MM.1S (cell line): ENCODE measurements at regions not wholly inside any gene's neighbourhood (a gene's known extent, or its start where the extent isn't known, plus 50 kb on each side); places are given as distances from the start of the nearest gene placed in this dataset.
"Not testable (repeated sequence)": the region's sequence is repeated elsewhere in the genome, so short reads cannot be mapped to it uniquely, and the experiment has no call there.

Source experiments
- DNase-seq: peaks from one replicate; pipeline ENCODE4 v3.0.0-alpha.2; 2015
- H2AFZ ChIP-seq: fragments of 300-600 bp; sonication (generic); 2 replicates; pipeline ENCODE4 v1.6.0; 2016; ENCODE audit warnings: antibody characterized with exemption, low read length
- H3F3A ChIP-seq: fragments of 300-600 bp; sonication (generic); 2 replicates; pipeline ENCODE4 v1.6.1; 2016; ENCODE audit warnings: mild to moderate bottlenecking, antibody characterized with exemption, low read length, moderate library complexity, mixed read lengths; ENCODE audit not compliant: insufficient read depth
- H3K27ac ChIP-seq: fragments of 300-600 bp; sonication (generic); 2 replicates; pipeline ENCODE4 v1.5.1; 2016; ENCODE audit warnings: mild to moderate bottlenecking, low read length
- H3K27me3 ChIP-seq: fragments of 300-600 bp; sonication (generic); replicated peaks from 2 replicates; pipeline ENCODE4 v1.6.0; 2016; ENCODE audit warnings: low read length; ENCODE audit not compliant: insufficient read depth
- H3K36me3 ChIP-seq: fragments of 300-600 bp; sonication (generic); replicated peaks from 2 replicates; pipeline ENCODE4 v1.6.1; 2016; ENCODE audit warnings: mild to moderate bottlenecking, low read length, mixed read lengths; ENCODE audit not compliant: insufficient read depth
- H3K4me1 ChIP-seq: fragments of 300-600 bp; sonication (generic); 2 replicates; pipeline ENCODE4 v1.6.1; 2016; ENCODE audit warnings: low read length, mixed read lengths
- H3K4me2 ChIP-seq: fragments of 300-600 bp; sonication (generic); 2 replicates; pipeline ENCODE4 v1.6.0; 2016; ENCODE audit warnings: low read depth, low read length
- H3K4me3 ChIP-seq: fragments of 300-600 bp; sonication (generic); 2 replicates; pipeline ENCODE4 v1.5.1; 2016; ENCODE audit warnings: low read length, mixed read lengths
- H3K79me2 ChIP-seq: fragments of 300-600 bp; sonication (generic); 2 replicates; pipeline ENCODE4 v1.6.1; 2016; ENCODE audit warnings: mixed run types, low read length, mixed read lengths
- H3K9ac ChIP-seq: fragments of 300-600 bp; sonication (generic); 2 replicates; pipeline ENCODE4 v1.6.1; 2016; ENCODE audit warnings: low read length, mixed read lengths
- H3K9me2 ChIP-seq: fragments of 300-600 bp; sonication (generic); replicated peaks from 2 replicates; pipeline ENCODE4 v1.6.1; 2016; ENCODE audit warnings: mild to moderate bottlenecking, low read length, mixed read lengths; ENCODE audit not compliant: insufficient read depth
- H3K9me3 ChIP-seq: fragments of 300-600 bp; sonication (generic); replicated peaks from 2 replicates; pipeline ENCODE4 v1.6.1; 2016; ENCODE audit warnings: mild to moderate bottlenecking, low read length, mixed read lengths; ENCODE audit not compliant: insufficient read depth
- H4K20me1 ChIP-seq: fragments of 300-600 bp; sonication (generic); 2 replicates; pipeline ENCODE4 v1.6.1; 2016; ENCODE audit warnings: mild to moderate bottlenecking, low read length, moderate library complexity, mixed read lengths; ENCODE audit not compliant: insufficient read depth
- EZH2 ChIP-seq: fragments of 300-600 bp; sonication (generic); optimal IDR thresholded peaks from 2 replicates; pipeline ENCODE3; 2017; ENCODE audit warnings: low read depth, mild to moderate bottlenecking, antibody characterized with exemption, low read length, mixed read lengths
- EZH2phosphoT487 ChIP-seq: fragments of 300-600 bp; sonication (generic); IDR thresholded peaks from 2 replicates; pipeline ENCODE4 v1.6.1; 2018; ENCODE audit warnings: antibody characterized with exemption, low read length
- TF ChIP-seq, protein P1 (sequence below): fragments of 300-600 bp; sonication (generic); IDR thresholded peaks from 2 replicates; pipeline ENCODE4 v1.5.1; 2016; ENCODE audit warnings: antibody characterized with exemption, low read length, mixed read lengths

DNA sequence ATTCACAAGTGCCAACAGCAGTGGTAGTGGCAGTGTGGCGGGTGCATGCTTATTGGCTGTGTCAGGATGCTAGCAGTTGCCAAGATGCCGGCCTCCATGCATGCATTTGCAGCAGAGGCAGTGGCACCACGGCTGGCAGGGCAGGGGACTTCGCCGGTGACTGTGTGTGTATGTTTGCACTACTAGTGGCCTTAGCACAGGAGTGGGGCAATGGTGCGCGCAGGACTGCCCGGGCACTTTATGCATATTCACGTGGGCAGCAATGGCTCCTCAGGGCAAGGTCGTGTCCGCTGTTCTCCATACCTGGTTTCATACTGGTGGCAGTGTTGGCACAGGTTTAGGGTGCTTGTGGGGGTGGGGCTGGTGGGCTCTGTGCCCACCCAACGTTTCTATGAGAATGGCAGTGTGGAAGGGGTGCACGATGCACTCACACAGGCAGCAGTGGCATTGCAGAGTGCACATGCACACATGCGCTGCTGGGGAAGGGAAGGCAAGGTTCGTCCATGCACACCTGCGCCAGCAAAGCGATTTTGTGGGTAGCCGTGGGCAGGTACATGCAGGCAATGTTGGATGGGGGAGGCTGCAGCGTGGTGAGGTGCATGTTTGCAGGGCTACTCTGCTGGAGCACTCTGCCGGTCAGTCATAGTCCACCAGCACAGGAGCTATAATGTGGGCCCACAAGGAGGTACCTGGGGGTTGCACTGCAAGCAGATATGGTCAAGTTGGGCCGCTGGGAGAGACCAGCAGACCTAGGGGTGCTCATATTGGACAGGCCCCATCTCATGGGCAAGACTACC lies 338.9 kb upstream of the TECRL start:
- Histone ChIP-seq H3F3A (no peaks in the 10 kb centered on the region), H3K27ac (no peak overlapping the region)
- TF ChIP-seq, protein P1, sequence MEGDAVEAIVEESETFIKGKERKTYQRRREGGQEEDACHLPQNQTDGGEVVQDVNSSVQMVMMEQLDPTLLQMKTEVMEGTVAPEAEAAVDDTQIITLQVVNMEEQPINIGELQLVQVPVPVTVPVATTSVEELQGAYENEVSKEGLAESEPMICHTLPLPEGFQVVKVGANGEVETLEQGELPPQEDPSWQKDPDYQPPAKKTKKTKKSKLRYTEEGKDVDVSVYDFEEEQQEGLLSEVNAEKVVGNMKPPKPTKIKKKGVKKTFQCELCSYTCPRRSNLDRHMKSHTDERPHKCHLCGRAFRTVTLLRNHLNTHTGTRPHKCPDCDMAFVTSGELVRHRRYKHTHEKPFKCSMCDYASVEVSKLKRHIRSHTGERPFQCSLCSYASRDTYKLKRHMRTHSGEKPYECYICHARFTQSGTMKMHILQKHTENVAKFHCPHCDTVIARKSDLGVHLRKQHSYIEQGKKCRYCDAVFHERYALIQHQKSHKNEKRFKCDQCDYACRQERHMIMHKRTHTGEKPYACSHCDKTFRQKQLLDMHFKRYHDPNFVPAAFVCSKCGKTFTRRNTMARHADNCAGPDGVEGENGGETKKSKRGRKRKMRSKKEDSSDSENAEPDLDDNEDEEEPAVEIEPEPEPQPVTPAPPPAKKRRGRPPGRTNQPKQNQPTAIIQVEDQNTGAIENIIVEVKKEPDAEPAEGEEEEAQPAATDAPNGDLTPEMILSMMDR = no peak
- no peak for TF ChIP-seq EZH2
- TF ChIP-seq EZH2phosphoT487 = no peak

DNA sequence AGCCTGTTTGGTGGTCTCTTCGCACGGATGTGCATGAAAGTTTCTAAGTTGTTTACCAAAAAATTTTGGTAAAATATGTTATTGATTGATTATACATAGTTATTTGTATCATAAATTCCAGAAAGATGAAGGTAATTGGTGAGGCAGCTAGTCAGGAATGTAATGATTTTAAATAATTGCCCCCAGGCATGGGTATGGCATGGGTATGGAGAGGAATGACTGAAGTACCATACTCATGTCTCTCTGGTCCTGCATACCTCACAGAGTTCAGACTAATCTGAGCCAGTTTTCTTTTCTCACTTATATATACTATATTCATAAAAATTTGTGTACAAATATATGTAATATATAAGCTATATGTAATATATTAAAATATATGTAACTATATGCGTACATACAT lies 329.0 kb upstream of the TECRL start:
- H2AFZ ChIP-seq = no peak overlapping the region
- H3K9ac ChIP-seq = no peak overlapping the region
- H3K36me3 ChIP-seq = no peaks in the 10 kb centered on the region
- TF ChIP-seq, protein P1 = no peak
- TF ChIP-seq EZH2phosphoT487 (no peak), EZH2 (no peak)
- H3K4me1 ChIP-seq = no peaks in the 10 kb centered on the region
- H3K4me2 ChIP-seq = no peak overlapping the region
- no peak for DNase-seq
- no peak overlapping the region for H3K27ac ChIP-seq
- H3K79me2 ChIP-seq = no peaks in the 10 kb centered on the region
- H3K9me2 ChIP-seq = no peaks in the 10 kb centered on the region
- no peaks in the 10 kb centered on the region for H4K20me1 ChIP-seq
- H3K9me3 ChIP-seq = no peaks in the 10 kb centered on the region
- H3K4me3 ChIP-seq = no peak overlapping the region
- H3F3A ChIP-seq = no peaks in the 10 kb centered on the region
- H3K27me3 ChIP-seq = no peaks in the 10 kb centered on the region

More for the DNA sequence above, 338.9 kb upstream of the TECRL start:
- Histone ChIP-seq H3K79me2 (no peaks in the 10 kb centered on the region), H3K36me3 (no peaks in the 10 kb centered on the region), H3K4me2 (no peak overlapping the region), H2AFZ (no peak overlapping the region), H3K27me3 (no peaks in the 10 kb centered on the region), H3K9me3 (no peaks in the 10 kb centered on the region), H3K9me2 (no peaks in the 10 kb centered on the region), H4K20me1 (no peaks in the 10 kb centered on the region), H3K4me3 (no peak overlapping the region), H3K4me1 (no peaks in the 10 kb centered on the region), H3K9ac (no peak overlapping the region)
- DNase-seq = no peak

DNA sequence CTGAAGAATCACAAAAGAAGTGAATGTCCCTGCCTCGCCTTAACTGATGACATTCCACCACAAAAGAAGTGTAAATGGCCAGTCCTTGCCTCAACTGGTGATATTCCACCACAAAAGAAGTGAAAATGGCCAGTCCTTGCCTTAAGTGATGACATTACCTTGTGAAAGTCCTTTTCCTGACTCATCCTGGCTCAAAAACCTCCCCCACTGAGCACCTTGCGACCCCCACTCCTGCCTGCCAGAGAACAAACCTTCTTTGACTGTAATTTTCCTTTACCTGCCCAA lies 328.5 kb upstream of the TECRL start:
- H4K20me1 ChIP-seq, H3K79me2 ChIP-seq, DNase-seq, H3K9me3 ChIP-seq, H3K9ac ChIP-seq, H2AFZ ChIP-seq, H3K27me3 ChIP-seq, H3K36me3 ChIP-seq, H3K4me1 ChIP-seq, H3F3A ChIP-seq, H3K4me3 ChIP-seq, H3K9me2 ChIP-seq, H3K27ac ChIP-seq, H3K4me2 ChIP-seq: not testable (repeated sequence)

DNA sequence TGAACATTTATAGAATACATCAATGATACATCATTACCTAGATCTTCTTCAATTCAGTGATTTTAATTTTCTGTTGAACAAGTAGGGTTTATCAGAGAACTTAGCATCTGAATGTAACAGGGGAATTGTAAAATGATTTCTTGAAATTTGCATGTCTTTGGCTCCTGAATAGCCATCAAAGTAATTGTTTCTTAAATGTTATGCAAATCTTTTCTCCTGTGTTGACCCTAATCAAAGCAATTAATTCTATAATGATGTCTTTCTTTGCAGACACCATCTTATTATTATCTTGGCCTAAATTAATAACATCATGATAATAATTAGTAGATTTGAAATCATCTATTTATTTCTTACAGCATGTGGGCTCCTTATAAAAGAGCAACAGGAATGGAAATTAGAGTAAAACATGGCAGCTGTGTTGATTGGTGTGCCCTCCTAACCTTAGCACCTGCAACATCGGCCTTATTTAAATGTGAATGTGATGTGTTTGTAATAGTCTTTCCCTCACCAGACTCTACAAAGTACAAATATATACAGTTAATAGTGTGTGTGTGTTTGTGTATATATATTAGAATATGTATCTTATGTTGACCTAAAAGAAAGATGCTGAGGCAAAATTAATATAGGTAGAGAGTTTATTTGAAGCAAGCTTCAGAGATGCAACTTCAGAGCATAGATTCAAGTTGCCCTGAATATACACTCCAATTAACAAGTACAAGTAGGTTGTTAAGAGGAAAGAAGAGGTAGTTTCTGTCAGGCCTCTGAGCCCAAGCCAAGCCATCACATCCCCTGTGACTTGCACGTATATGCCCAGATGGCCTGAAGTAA lies 328.0 kb upstream of the TECRL start:
- Histone ChIP-seq H3K9me3 (no peaks in the 10 kb centered on the region), H3K4me2 (no peak overlapping the region), H3K9ac (no peak overlapping the region), H3F3A (no peaks in the 10 kb centered on the region), H3K4me1 (no peaks in the 10 kb centered on the region), H3K9me2 (no peaks in the 10 kb centered on the region), H4K20me1 (no peaks in the 10 kb centered on the region), H3K27ac (no peak overlapping the region), H3K79me2 (no peaks in the 10 kb centered on the region), H3K36me3 (no peaks in the 10 kb centered on the region), H2AFZ (no peak overlapping the region), H3K27me3 (no peaks in the 10 kb centered on the region), H3K4me3 (no peak overlapping the region)
- DNase-seq = no peak
- TF ChIP-seq EZH2phosphoT487 (no peak), EZH2 (no peak)
